ENCODE measurements at regions not wholly inside any gene's neighbourhood (a gene's known extent, or its start where the extent isn't known, plus 50 kb on each side); places are given as distances from the start of the nearest gene placed in this dataset.

- H3K27me3 Mint-ChIP-seq (ENCODE audit: low read depth), result no peaks in the 10 kb centered on the region
- H3K4me3 Mint-ChIP-seq, result no peak overlapping the region
- Histone ChIP-seq H3K27ac (ENCODE audit: insufficient read length, low read depth, low read length) (no peak overlapping the region), H3K23ac (ENCODE audit: insufficient read length, low read depth, low read length) (no peak overlapping the region), H4K20me1 (ENCODE audit: control insufficient read depth, insufficient read depth, insufficient read length) (no peaks in the 10 kb centered on the region), H2BK12ac (ENCODE audit: insufficient read length, low read depth, low read length) (no peak overlapping the region), H3K79me2 (ENCODE audit: insufficient read depth, low read length) (no peaks in the 10 kb centered on the region), H3K27me3 (ENCODE audit: insufficient read depth, low read length) (no peaks in the 10 kb centered on the region), H3K79me1 (ENCODE audit: insufficient read depth, low read depth, low read length, poor library complexity, severe bottlenecking) (no peaks in the 10 kb centered on the region), H2AK5ac (ENCODE audit: insufficient read length, low read length) (no peak overlapping the region), H4K91ac (ENCODE audit: insufficient read length, low read depth, low read length) (no peak overlapping the region), H2BK120ac (ENCODE audit: low read depth, low read length, poor library complexity, severe bottlenecking) (no peak overlapping the region), H3K56ac (ENCODE audit: insufficient read length, low read depth, low read length) (no peak overlapping the region), H3K4me1 (ENCODE audit: insufficient read depth, low read length) (no peaks in the 10 kb centered on the region), H4K8ac (replicated peaks; ENCODE audit: insufficient read length, low read depth, low read length) (no peak overlapping the region), H3K4ac (ENCODE audit: low read depth, low read length) (no peak overlapping the region), H2BK15ac (ENCODE audit: low read depth, low read length) (no peak overlapping the region), H3K18ac (ENCODE audit: insufficient read length, low read depth, low read length) (no peak overlapping the region), H3K4me2 (ENCODE audit: insufficient read depth, insufficient read length, low read length) (no peak overlapping the region), H2BK20ac (ENCODE audit: low read depth, low read length, poor library complexity, severe bottlenecking) (no peak overlapping the region), H3K9ac (ENCODE audit: extremely low read depth, insufficient read length, low read length) (no peak overlapping the region), H3T11ph (ENCODE audit: low read length) (no peak overlapping the region), H2AFZ (ENCODE audit: low read length) (no peak overlapping the region), H4K5ac (ENCODE audit: insufficient read length, low read depth, low read length) (no peak overlapping the region), H3K23me2 (ENCODE audit: insufficient read length, low read depth, low read length, poor library complexity, severe bottlenecking) (no peaks in the 10 kb centered on the region), H2BK5ac (ENCODE audit: insufficient read length, low read length) (no peak overlapping the region), H3K14ac (ENCODE audit: insufficient read depth, low read length) (no peak overlapping the region), H3K9me3 (ENCODE audit: control insufficient read depth, low read depth, low read length) (no peaks in the 10 kb centered on the region)
- no peaks in the 10 kb centered on the region; a peak in 1 of 5 replicates for H3K9me3 Mint-ChIP-seq
- DNase-seq, result no peak
- H3K36me3 Mint-ChIP-seq (ENCODE audit: insufficient read depth in 1 of 3, low read depth in 3 of 3), result no peaks in the 10 kb centered on the region
- no CpG with 5 or more reads among the region's 2 CpGs for WGBS (ENCODE audit: extremely low coverage, insufficient read length, low lambda C conversion rate)
- TF ChIP-seq CTCF (conservative IDR thresholded peaks at IDR 0.05), result no peak
- no peak overlapping the region for H3K27ac Mint-ChIP-seq
- no peaks in the 10 kb centered on the region for H3K4me1 Mint-ChIP-seq
Observed at GRCh38 chr13:63514886-63515285, 2099.2 kb upstream of the PCDH20 start.
